IMR-90 (cell line): ENCODE measurements at regions not wholly inside any gene's neighbourhood (a gene's known extent, or its start where the extent isn't known, plus 50 kb on each side); places are given as distances from the start of the nearest gene placed in this dataset.

Experiments used
- ATAC-seq: fragments of 200-7000 bp; cut with Tn5 transposase; 2 replicates; pipeline ENCODE4 v1.9.1; 2020; ENCODE audit warnings: low read depth, mild to moderate bottlenecking, moderate library complexity
- BruUV-seq: library from RNA; stranded (reverse); fragments of 400-500 nt; replicated peaks from 2 replicates; lab custom pipeline; 2021; lab: Mats Ljungman, UMichigan
- CTCF ChIA-PET: fragments of 300-600 bp; formaldehyde crosslinking; extraction: SDS; loops from one replicate; lab custom pipeline; 2021; ENCODE audit warnings: antibody characterized with exemption; lab: Yijun Ruan, JAX
- POLR2A ChIA-PET: fragments of 300-600 bp; sonication (Branson Sonifier 250); formaldehyde crosslinking; loops from one replicate; lab custom pipeline; 2022; ENCODE audit warnings: antibody characterized with exemption; ENCODE audit not compliant: unreplicated experiment; lab: Charles Lee
- DNase-seq: peaks from one replicate; pipeline ENCODE4 v3.0.0; 2013
- H2AFZ ChIP-seq: replicated peaks from 2 replicates; pipeline ENCODE3; 2013; ENCODE audit warnings: low read length, mild to moderate bottlenecking; ENCODE audit not compliant: poor library complexity
- H2AK5ac ChIP-seq: 2 replicates; pipeline ENCODE4 v1.6.1; 2013; ENCODE audit warnings: low read depth, low read length, inconsistent platforms
- H2AK9ac ChIP-seq: replicated peaks from 2 replicates; pipeline ENCODE3; 2013; ENCODE audit warnings: mild to moderate bottlenecking, low read depth, low read length, moderate library complexity; ENCODE audit not compliant: poor library complexity
- H2BK120ac ChIP-seq: 2 replicates; pipeline ENCODE4 v1.6.1; 2013; ENCODE audit warnings: low read depth, low read length, inconsistent platforms
- H2BK15ac ChIP-seq: 3 replicates; pipeline ENCODE4 v1.6.1; 2013; ENCODE audit warnings: low read depth, low read length, inconsistent platforms
- H2BK20ac ChIP-seq: 2 replicates; pipeline ENCODE4 v1.6.1; 2013; ENCODE audit warnings: low read depth, mild to moderate bottlenecking, inconsistent platforms, low read length, moderate library complexity
- H2BK5ac ChIP-seq: 2 replicates; pipeline ENCODE4 v1.6.1; 2013; ENCODE audit warnings: mild to moderate bottlenecking, low read depth, low read length, inconsistent platforms; ENCODE audit not compliant: poor library complexity, severe bottlenecking
- H3K14ac ChIP-seq: replicated peaks from 2 replicates; pipeline ENCODE4 v1.6.1; 2013; ENCODE audit warnings: low read depth, low read length, inconsistent platforms
- H3K18ac ChIP-seq: 2 replicates; pipeline ENCODE4 v1.6.1; 2013; ENCODE audit warnings: low read depth, low read length, control low read depth
- H3K23ac ChIP-seq: 2 replicates; pipeline ENCODE4 v1.6.1; 2013; ENCODE audit warnings: low read depth, low read length, inconsistent platforms
- H3K27ac ChIP-seq: 2 replicates; pipeline ENCODE4 v1.5.1; 2013; ENCODE audit warnings: mild to moderate bottlenecking, control low read depth, low read length; ENCODE audit not compliant: insufficient read depth
- H3K27me3 ChIP-seq: 2 replicates; pipeline ENCODE4 v1.6.1; 2013; ENCODE audit warnings: low read length; ENCODE audit not compliant: control insufficient read depth, insufficient read depth
- H3K36me3 ChIP-seq: 2 replicates; pipeline ENCODE4 v1.6.1; 2013; ENCODE audit warnings: low read length, mixed read lengths; ENCODE audit not compliant: control insufficient read depth, insufficient read depth
- H3K4ac ChIP-seq: 2 replicates; pipeline ENCODE4 v1.6.1; 2013; ENCODE audit warnings: low read depth, low read length, inconsistent platforms
- H3K4me1 ChIP-seq: 2 replicates; pipeline ENCODE4 v1.6.1; 2013; ENCODE audit warnings: low read length, mixed read lengths; ENCODE audit not compliant: control insufficient read depth, insufficient read depth
- H3K4me2 ChIP-seq: 2 replicates; pipeline ENCODE4 v1.6.1; 2013; ENCODE audit warnings: low read depth, mild to moderate bottlenecking, control low read depth, low read length, moderate library complexity
- H3K4me3 ChIP-seq: 2 replicates; pipeline ENCODE4 v1.5.1; 2013; ENCODE audit warnings: low read depth, mild to moderate bottlenecking, control low read depth, low read length, moderate library complexity; ENCODE audit not compliant: insufficient read depth
- H3K56ac ChIP-seq: 2 replicates; pipeline ENCODE4 v1.6.1; 2013; ENCODE audit warnings: low read length, inconsistent platforms; ENCODE audit not compliant: insufficient read depth; ENCODE audit errors: extremely low read depth
- H3K79me1 ChIP-seq, 2 experiments: 2 replicates each; pipeline ENCODE4 v1.6.1; 2013; ENCODE audit warnings: low read length in 2 of 2, inconsistent platforms in 1 of 2, low read depth in 1 of 2
- H3K9ac ChIP-seq: 2 replicates; pipeline ENCODE4 v1.6.1; 2013; ENCODE audit warnings: low read depth, low read length, control low read depth
- H3K9me1 ChIP-seq: 2 replicates; pipeline ENCODE4 v1.6.1; 2013; ENCODE audit warnings: low read length, inconsistent platforms; ENCODE audit not compliant: insufficient read depth
- H3K9me3 ChIP-seq: 2 replicates; pipeline ENCODE4 v1.6.1; 2013; ENCODE audit warnings: low read length; ENCODE audit not compliant: control insufficient read depth, insufficient read depth
- H4K20me1 ChIP-seq: 2 replicates; pipeline ENCODE4 v1.6.1; 2013; ENCODE audit warnings: low read length, inconsistent platforms; ENCODE audit not compliant: insufficient read depth
- H4K5ac ChIP-seq: 2 replicates; pipeline ENCODE4 v1.6.1; 2013; ENCODE audit warnings: mild to moderate bottlenecking, low read depth, low read length, control low read depth
- H4K8ac ChIP-seq, 2 experiments: 2 replicates each; pipeline ENCODE4 v1.6.1; 2013; ENCODE audit warnings: low read depth in 2 of 2, low read length in 2 of 2, control low read depth in 1 of 2, inconsistent platforms in 1 of 2
- H4K91ac ChIP-seq: 2 replicates; pipeline ENCODE4 v1.6.1; 2013; ENCODE audit warnings: low read depth, low read length, inconsistent platforms; ENCODE audit not compliant: insufficient read depth
- BHLHE40 ChIP-seq: fragments of 150-350 bp; IDR thresholded peaks from 2 replicates; pipeline ENCODE4 v1.6.1; 2016; ENCODE audit warnings: mild to moderate bottlenecking, low read depth, low read length
- CEBPB ChIP-seq: IDR thresholded peaks from 2 replicates; pipeline ENCODE4 v1.6.1; 2012; ENCODE audit warnings: low read depth, low read length, improper control_type of control experiment
- CHD1 ChIP-seq: IDR thresholded peaks from 2 replicates; pipeline ENCODE4 v1.6.1; 2012; ENCODE audit warnings: low read depth, low read length, improper control_type of control experiment
- CTCF ChIP-seq: conservative IDR thresholded peaks from 2 replicates; pipeline ENCODE4 v1.5.1; 2012; ENCODE audit warnings: mild to moderate bottlenecking, low read depth, low read length, improper control_type of control experiment
- ELK1 ChIP-seq: fragments of 150-350 bp; IDR thresholded peaks from 2 replicates; pipeline ENCODE4 v1.6.1; 2016; ENCODE audit warnings: low read depth, mild to moderate bottlenecking, low read length, moderate library complexity, borderline replicate concordance
- FOS ChIP-seq: fragments of 150-350 bp; IDR thresholded peaks from 2 replicates; pipeline ENCODE4 v1.6.1; 2016; ENCODE audit warnings: low read depth, low read length
- MAFK ChIP-seq: IDR thresholded peaks from 2 replicates; pipeline ENCODE4 v1.6.1; 2012; ENCODE audit warnings: low read depth, low read length, improper control_type of control experiment
- MXI1 ChIP-seq: IDR thresholded peaks from 2 replicates; pipeline ENCODE4 v1.6.1; 2012; ENCODE audit warnings: low read depth, mild to moderate bottlenecking, low read length, moderate library complexity, borderline replicate concordance
- NFE2L2 ChIP-seq: fragments of 150-350 bp; IDR thresholded peaks from 2 replicates; pipeline ENCODE4 v1.6.1; 2016; ENCODE audit warnings: low read depth, mild to moderate bottlenecking, low read length
- POLR2A ChIP-seq: IDR thresholded peaks from 2 replicates; pipeline ENCODE4 v1.6.1; 2012; ENCODE audit warnings: mild to moderate bottlenecking, low read depth, low read length
- SMC3 ChIP-seq: fragments of 150-350 bp; IDR thresholded peaks from 2 replicates; pipeline ENCODE4 v1.6.1; 2016; ENCODE audit warnings: low read depth, mild to moderate bottlenecking, antibody characterized with exemption, low read length, moderate library complexity
- WGBS, 2 experiments: methylation state at CpG; one replicate each; pipeline versions ENCODE4 v1.1.5 to v1.1.7; 2013; ENCODE audit warnings: missing lambda C conversion rate in 2 of 2; ENCODE audit not compliant: insufficient read length in 1 of 2; ENCODE audit errors: extremely low coverage in 2 of 2; 5-methylcytosine and 5-hydroxymethylcytosine counted together
- dilution Hi-C: fragments of 300-500 bp; cut with HindIII; formaldehyde crosslinking; loops from one replicate; pipeline ENCODE4 v1.14.3; 2018; ENCODE audit warnings: low sequenced_read_pairs; ENCODE audit not compliant: unreplicated experiment
- in situ Hi-C: fragments of 300-500 bp; cut with MboI; formaldehyde crosslinking; loops from 3 replicates; pipeline ENCODE4 v1.14.3; 2019; ENCODE audit warnings: low sequenced_read_pairs, inconsistent platforms, mixed read lengths
- intact Hi-C: fragments of 100-400 bp; cut with micrococcal nuclease; formaldehyde crosslinking; loops from 2 replicates; pipeline ENCODE4 v1.10.0; 2022

GRCh38 chr16:48947371-48947713, 334.3 kb downstream of the CBLN1 start:
- Histone ChIP-seq H2AK5ac (no peak overlapping the region), H3K9me1 (no peaks in the 10 kb centered on the region), H2BK120ac (no peak overlapping the region), H3K4me2 (no peak overlapping the region), H4K91ac (no peak overlapping the region), H3K23ac (no peak overlapping the region), H3K4me3 (no peak overlapping the region), H3K56ac (no peak overlapping the region), H4K5ac (no peak overlapping the region), H2AK9ac (no peak overlapping the region), H3K36me3 (no peaks in the 10 kb centered on the region), H3K9ac (no peak overlapping the region), H2BK20ac (no peak overlapping the region), H3K27ac (no peak overlapping the region), H3K79me1 (no peaks in the 10 kb centered on the region), H2BK15ac (no peak overlapping the region), H3K27me3 (peaks cover 23% of the 10 kb centered on the region), H2AFZ (no peak overlapping the region), H2BK5ac (no peak overlapping the region), H3K18ac (no peak overlapping the region), H3K4ac (no peak overlapping the region), H3K4me1 (no peaks in the 10 kb centered on the region), H4K20me1 (no peaks in the 10 kb centered on the region), H3K9me3 (no peaks in the 10 kb centered on the region), H4K8ac (no peak overlapping the region), H3K14ac (no peak overlapping the region)
- dilution Hi-C loops = no loop called here
- no CpG with 5 or more reads among the region's 3 CpGs for WGBS, 2 experiments
- POLR2A ChIA-PET = no interaction called here
- in situ Hi-C loops = no loop called here
- no peak for ATAC-seq
- no peak for DNase-seq
- TF ChIP-seq BHLHE40 (no peak), MXI1 (no peak), ELK1 (no peak), CHD1 (no peak), NFE2L2 (no peak), CTCF (no peak), SMC3 (no peak), MAFK (no peak), POLR2A (no peak), CEBPB (no peak), FOS (no peak)
- CTCF ChIA-PET = no interaction called here
- no TSS peak for BruUV-seq
- intact Hi-C loops = no loop called here
